GM12891 (cell line): ENCODE measurements at regions not wholly inside any gene's neighbourhood (a gene's known extent, or its start where the extent isn't known, plus 50 kb on each side); places are given as distances from the start of the nearest gene placed in this dataset.

Experiments
- POLR2A ChIP-seq: IDR thresholded peaks from 2 replicates; pipeline ENCODE4 v1.6.1; 2011; ENCODE audit warnings: low read depth, low read length, control low read depth
- POLR2AphosphoS5 ChIP-seq: IDR thresholded peaks from 2 replicates; pipeline ENCODE4 v1.6.1; 2011; ENCODE audit warnings: low read depth, low read length, control low read depth
- TAF1 ChIP-seq: IDR thresholded peaks from 2 replicates; pipeline ENCODE4 v1.6.1; 2011; ENCODE audit warnings: low read depth, low read length, control low read depth

DNA sequence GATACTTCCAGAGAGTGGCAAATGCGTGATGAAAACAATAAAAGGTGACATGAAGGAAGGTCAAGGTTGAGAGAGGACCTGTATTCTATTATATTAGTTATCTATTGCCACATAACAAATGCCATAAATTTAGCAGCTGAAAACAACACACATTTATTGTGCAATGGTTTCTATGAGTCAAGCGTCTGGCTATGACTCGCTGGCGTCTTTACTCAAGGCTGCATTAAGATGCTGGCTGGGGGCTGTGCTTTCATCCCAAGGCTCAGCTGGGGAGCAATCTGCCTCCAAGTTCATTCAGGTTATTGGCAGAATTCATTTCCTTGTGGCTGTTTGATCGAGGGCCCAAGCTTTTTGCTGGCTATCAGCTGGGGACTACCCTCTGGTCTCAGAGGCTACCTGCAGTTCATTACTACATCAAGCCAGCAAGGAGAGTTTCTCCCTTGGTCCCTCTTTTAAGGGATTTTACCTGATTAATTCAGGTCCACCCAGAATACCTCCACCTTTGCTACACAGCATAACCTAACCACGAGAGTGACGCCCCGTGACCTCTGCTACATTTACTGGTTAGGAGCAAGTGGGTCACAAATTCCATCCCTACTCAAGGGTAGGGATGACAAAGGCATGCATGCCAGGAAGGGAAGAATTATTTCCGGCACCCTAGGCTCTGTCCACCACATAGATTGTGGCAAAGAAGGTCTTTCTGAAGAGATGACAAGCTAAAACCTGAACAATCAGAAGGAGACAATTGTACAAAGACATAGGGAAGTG is 549.1 kb downstream of the MN1 start:
- no peak for TF ChIP-seq POLR2A
- TF ChIP-seq TAF1: no peak
- TF ChIP-seq POLR2AphosphoS5: no peak
